Activated CD8-positive, alpha-beta memory T cell treated with anti-CD3 and anti-CD28 coated beads, Interleukin-2, amount 10 ng/mL, durations not matched to agents 7 days and 5 days (primary cell): ENCODE measurements at regions not wholly inside any gene's neighbourhood (a gene's known extent, or its start where the extent isn't known, plus 50 kb on each side); places are given as distances from the start of the nearest gene placed in this dataset.

Experiments used
- ATAC-seq: fragments of 150-1000 bp; cut with Tn5 transposase; one replicate; pipeline ENCODE4 v1.10.0; 2021; ENCODE audit warnings: moderate library complexity
- CTCF ChIA-PET: fragments of 350-600 bp; sonication (Branson Sonifier 250); formaldehyde crosslinking; loops from one replicate; lab custom pipeline; 2021; ENCODE audit warnings: antibody characterized with exemption; lab: Charles Lee
- DNase-seq: peaks from one replicate; pipeline ENCODE4 v3.0.0-alpha.2; 2020
- H3K27ac Mint-ChIP-seq: one replicate; pipeline ENCODE4 v1.8.0; 2021; ENCODE audit warnings: mild to moderate bottlenecking, mixed read lengths
- H3K27me3 Mint-ChIP-seq: one replicate; pipeline ENCODE4 v1.8.0; 2021; ENCODE audit warnings: mixed read lengths
- H3K36me3 Mint-ChIP-seq: one replicate; pipeline ENCODE4 v1.8.0; 2021; ENCODE audit warnings: mild to moderate bottlenecking, mixed read lengths
- H3K4me1 Mint-ChIP-seq: one replicate; pipeline ENCODE4 v1.8.0; 2021; ENCODE audit warnings: mixed read lengths
- H3K4me3 Mint-ChIP-seq: one replicate; pipeline ENCODE4 v1.8.0; 2021; ENCODE audit warnings: mild to moderate bottlenecking, moderate library complexity, mixed read lengths
- H3K9me3 Mint-ChIP-seq: one replicate; pipeline ENCODE4 v1.8.0; 2022; ENCODE audit warnings: low read depth, mixed read lengths

DNA sequence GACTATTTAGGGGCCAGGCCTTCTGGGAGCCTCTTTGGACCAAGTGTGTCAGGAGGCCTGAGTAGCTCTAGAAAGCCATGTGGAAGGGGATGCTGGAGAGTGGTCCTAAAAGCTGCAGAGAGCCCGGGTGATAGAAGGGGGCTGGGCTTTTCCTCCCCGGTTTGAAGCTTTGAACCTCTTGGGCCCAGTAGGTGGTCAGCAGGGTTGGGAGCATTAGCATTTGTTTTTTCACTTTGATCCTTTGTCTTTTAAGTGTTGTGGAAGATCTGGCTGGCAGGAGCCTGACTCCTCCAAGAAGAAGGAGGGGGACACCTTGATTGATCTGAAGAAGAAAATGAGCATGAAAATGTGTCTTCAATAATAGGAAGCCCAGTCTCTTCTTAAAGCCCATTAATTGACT is 596.6 kb downstream of the INSC start:
- Mint-ChIP-seq H3K4me3 (no peak overlapping the region), H3K27me3 (no peaks in the 10 kb centered on the region), H3K9me3 (no peaks in the 10 kb centered on the region), H3K36me3 (no peaks in the 10 kb centered on the region), H3K4me1 (no peaks in the 10 kb centered on the region), H3K27ac (no peak overlapping the region)
- no peak for DNase-seq
- CTCF ChIA-PET = no interaction called here
- ATAC-seq = no peak

DNA sequence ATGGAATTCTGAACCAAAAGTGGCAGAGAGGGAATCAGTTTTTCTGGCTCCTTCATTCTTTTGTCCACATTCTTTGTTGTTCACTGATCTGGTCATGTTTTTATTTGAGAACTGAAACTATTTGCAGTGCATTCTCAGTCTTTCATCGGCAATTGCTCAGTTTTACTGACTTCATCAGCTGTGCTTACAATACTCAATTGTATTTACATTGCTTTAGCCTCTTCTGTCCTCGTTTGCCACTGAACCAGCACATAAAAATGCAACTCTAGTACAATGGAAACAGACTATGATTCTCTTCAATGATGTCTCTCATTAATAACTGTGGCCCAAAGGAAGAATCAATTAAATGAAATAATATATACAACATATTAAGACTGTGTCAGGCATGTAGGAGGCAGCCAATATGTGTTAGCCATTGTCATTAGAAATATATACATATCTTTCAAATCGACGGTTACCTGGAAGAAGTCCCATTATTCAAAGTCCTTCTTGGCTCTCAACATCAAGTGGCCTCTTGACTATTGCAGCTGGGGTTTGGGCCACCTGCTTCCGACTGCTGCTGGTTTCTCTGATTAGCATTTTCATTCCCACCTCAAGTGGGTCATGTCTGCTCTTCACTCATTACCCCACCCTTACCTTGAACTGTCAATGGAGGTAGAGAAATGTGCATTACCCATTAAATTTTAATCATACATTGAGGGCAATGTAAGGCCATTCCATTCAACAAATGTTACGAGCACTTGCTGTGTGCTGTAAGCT is 600.1 kb downstream of the INSC start:
- no peaks in the 10 kb centered on the region for H3K4me1 Mint-ChIP-seq
- no peak overlapping the region for H3K4me3 Mint-ChIP-seq
- no peaks in the 10 kb centered on the region for H3K27me3 Mint-ChIP-seq
- DNase-seq = no peak
- CTCF ChIA-PET = no interaction called here
- H3K36me3 Mint-ChIP-seq = no peaks in the 10 kb centered on the region
- no peak for ATAC-seq
- H3K9me3 Mint-ChIP-seq = no peaks in the 10 kb centered on the region
- no peak overlapping the region for H3K27ac Mint-ChIP-seq

DNA sequence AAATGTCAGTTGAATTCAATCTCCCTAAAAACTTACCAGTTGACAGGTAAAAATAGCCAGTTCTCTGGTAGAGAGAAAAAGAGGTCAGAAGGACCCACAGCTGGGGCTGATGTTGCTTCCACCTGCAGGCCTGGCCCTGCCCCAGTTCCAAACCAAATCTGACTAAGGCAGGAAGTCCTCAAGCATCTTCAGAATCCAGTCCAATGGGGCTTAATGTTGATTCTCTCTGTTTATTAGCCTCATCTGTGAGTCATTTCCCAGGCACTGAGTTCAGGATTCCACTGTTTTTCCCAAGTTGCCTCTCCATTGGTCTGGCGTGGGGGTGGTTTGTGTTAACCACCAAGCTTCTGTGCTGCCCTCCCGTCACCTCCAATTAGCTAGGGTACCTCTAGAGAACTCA is 601.8 kb downstream of the INSC start:
- CTCF ChIA-PET = no interaction called here
- Mint-ChIP-seq H3K9me3 (no peaks in the 10 kb centered on the region), H3K4me1 (no peaks in the 10 kb centered on the region), H3K4me3 (no peak overlapping the region), H3K27ac (no peak overlapping the region), H3K36me3 (no peaks in the 10 kb centered on the region), H3K27me3 (no peaks in the 10 kb centered on the region)
- ATAC-seq (no peak), DNase-seq (no peak)

DNA sequence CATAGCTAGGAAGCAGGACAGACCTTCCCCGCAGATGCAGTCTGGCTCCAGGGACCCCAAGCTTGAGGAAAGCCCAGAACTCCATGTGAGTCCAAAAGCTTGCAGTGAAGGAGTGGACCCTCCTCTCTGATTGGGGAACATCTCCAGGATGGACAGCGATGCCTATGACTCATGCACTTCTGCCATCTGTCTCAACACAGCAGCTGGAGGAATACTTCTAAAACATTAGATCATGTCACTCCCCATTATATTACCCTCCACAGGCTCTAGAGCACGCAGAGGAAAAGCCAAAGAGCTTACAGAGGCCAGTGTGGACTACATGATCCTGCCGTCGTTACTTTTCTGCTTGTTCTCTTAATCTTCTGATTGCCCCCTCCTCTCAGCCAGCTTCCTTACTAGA is 605.7 kb downstream of the INSC start:
- CTCF ChIA-PET = no interaction called here
- DNase-seq (no peak), ATAC-seq (no peak)
- no peaks in the 10 kb centered on the region for H3K9me3 Mint-ChIP-seq
- H3K36me3 Mint-ChIP-seq = no peaks in the 10 kb centered on the region
- no peak overlapping the region for H3K27ac Mint-ChIP-seq
- H3K27me3 Mint-ChIP-seq = no peaks in the 10 kb centered on the region
- H3K4me3 Mint-ChIP-seq = no peak overlapping the region
- H3K4me1 Mint-ChIP-seq = no peaks in the 10 kb centered on the region

DNA sequence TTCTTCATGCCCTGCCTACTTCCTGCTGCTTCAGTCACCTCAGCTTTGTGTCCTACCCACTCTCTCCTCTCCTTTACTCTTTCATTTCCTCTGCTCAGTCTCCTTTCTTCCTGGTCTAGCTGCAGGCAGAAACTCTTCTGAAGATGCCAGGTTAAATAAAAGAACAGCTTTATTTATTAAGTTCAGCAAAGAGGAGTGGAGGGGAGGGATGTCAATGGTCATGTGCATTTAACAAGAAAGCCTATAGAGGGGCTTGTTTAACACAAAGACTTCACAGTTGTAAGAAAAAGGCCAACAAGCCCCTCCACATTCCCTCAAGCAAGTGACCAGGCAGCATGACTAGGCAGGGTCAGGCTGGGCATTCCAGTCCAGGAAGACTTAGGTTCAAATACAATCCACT is 609.2 kb downstream of the INSC start:
- Mint-ChIP-seq H3K36me3 (no peaks in the 10 kb centered on the region), H3K4me3 (no peak overlapping the region), H3K4me1 (no peaks in the 10 kb centered on the region), H3K9me3 (no peaks in the 10 kb centered on the region), H3K27ac (no peak overlapping the region), H3K27me3 (peaks cover 3% of the 10 kb centered on the region)
- DNase-seq (no peak), ATAC-seq (no peak)
- CTCF ChIA-PET = no interaction called here

DNA sequence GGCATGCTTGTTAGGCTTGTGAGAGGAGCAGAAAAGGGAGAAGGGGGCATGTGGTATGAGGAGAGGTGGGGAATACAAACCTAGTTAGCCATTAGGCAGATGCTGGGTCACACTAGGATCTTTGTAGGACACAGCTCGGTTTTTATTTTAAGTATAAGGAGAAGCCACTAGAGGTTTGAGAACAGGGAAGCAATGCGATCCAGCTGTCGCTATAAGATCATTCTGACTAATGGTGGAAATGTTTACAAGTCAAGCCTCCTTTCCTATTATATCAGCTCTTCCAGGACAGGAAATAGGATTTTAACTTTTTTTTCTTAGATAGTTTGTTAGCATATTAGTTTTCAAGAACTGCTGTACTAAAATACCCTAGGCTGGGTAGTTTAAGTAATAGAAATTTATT is 609.9 kb downstream of the INSC start:
- no peaks in the 10 kb centered on the region for H3K4me1 Mint-ChIP-seq
- DNase-seq = no peak
- H3K36me3 Mint-ChIP-seq = no peaks in the 10 kb centered on the region
- no peak overlapping the region for H3K27ac Mint-ChIP-seq
- no peaks in the 10 kb centered on the region for H3K9me3 Mint-ChIP-seq
- ATAC-seq = no peak
- H3K27me3 Mint-ChIP-seq = peaks cover 3% of the 10 kb centered on the region
- CTCF ChIA-PET = no interaction called here
- no peak overlapping the region for H3K4me3 Mint-ChIP-seq

DNA sequence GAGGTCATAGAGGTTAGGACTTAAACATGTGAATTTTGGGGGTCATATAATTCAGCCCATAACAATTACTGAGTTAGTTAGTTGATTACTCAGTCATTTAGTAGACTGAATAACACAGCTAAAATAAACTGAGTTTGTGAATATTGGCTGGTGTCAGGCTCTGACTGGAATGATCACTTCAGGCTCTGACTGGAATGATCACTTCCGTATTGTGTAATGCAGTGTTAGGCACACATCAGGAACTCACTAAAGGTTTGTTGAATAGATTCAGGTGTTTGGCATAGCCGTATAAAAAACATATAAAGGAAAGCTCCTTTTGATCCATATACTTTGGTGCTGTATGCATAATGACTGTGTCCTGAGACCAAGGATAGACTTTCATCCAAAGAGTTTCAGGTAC is 610.5 kb downstream of the INSC start:
- no peak for DNase-seq
- Mint-ChIP-seq H3K27me3 (peaks cover 3% of the 10 kb centered on the region), H3K27ac (no peak overlapping the region), H3K9me3 (no peaks in the 10 kb centered on the region), H3K36me3 (no peaks in the 10 kb centered on the region), H3K4me1 (no peaks in the 10 kb centered on the region), H3K4me3 (no peak overlapping the region)
- CTCF ChIA-PET = no interaction called here
- no peak for ATAC-seq

DNA sequence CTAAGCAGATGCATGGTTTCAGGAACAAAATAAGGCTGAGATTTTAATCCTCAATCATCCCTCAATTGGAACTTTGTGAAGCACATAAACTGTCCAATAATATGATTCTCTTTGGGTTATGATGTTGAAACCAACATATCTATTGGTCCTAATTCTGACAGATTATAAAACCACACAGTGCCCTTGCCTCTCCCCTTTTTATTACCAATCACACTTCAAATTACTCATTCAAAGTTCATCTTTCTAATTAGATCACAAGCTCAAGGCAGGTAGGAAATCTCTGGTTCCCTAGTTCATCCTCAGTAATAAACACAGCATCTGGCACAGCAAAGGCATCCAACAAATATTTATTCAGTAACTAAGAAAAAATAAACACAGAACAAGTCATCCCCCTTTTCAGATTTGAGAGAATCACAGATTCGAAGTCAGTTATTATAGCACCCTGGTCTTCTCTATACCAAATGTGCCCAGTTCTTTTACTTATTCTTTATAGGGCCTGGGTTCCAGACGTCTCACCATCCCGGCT is 611.6 kb downstream of the INSC start:
- H3K9me3 Mint-ChIP-seq = no peaks in the 10 kb centered on the region
- peaks cover 3% of the 10 kb centered on the region for H3K27me3 Mint-ChIP-seq
- no peaks in the 10 kb centered on the region for H3K4me1 Mint-ChIP-seq
- DNase-seq (no peak), ATAC-seq (no peak)
- H3K4me3 Mint-ChIP-seq = no peak overlapping the region
- CTCF ChIA-PET = no interaction called here
- H3K27ac Mint-ChIP-seq = no peak overlapping the region
- no peaks in the 10 kb centered on the region for H3K36me3 Mint-ChIP-seq

DNA sequence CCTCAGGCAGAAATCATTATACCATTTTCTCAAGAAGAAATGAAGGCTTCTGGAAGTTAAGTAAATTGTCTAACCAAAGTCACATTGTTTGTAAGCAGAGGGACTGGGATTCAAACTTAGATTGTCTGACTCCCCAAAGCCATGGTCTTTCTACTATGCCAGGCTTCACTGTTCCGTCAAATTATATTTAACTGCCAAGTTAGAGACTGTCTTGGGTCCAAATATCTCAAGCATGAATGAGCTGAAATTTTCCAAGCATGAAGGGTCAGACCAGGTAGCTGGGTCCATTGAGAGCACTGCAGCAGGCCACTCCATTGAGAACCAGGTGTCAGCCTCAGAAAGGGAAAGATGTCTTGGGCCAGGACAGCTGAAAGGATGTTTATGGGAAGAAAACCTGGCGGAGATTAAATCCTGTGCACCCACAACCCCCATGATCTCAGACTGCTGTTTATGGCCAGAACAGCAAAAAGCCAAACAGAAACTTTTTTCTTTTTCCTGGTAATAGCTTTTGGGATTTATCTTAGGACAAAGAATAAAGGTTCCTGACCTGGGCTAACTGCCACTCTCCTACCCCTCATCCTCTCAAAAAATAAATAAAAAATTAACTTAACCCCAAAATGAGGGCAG is 612.3 kb downstream of the INSC start:
- peaks cover 3% of the 10 kb centered on the region for H3K27me3 Mint-ChIP-seq

DNA sequence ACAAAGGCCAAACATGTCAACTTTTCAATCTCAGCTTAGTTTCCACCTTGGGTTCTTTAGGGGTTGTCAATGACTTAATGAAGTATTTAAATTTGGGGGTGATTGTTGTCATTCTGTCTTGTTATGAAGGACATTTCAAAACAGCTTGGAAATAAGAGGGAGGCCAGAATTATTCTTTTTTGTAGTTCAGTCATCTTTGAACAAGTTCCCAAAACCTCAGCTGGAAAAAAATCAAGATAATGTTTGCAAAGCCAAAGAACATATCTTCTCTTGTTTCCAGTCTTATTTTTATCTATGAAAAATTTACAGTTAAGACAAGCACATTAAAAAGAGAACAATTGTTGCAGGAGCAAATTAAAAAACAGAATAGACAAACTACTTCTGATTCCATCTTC is 612.8 kb downstream of the INSC start:
- Mint-ChIP-seq H3K27me3 (peaks cover 3% of the 10 kb centered on the region), H3K27ac (no peak overlapping the region)

More for the DNA sequence above, 612.3 kb downstream of the INSC start:
- Mint-ChIP-seq H3K4me3 (no peak overlapping the region), H3K36me3 (no peaks in the 10 kb centered on the region), H3K4me1 (no peaks in the 10 kb centered on the region), H3K9me3 (no peaks in the 10 kb centered on the region), H3K27ac (no peak overlapping the region)
- no peak for ATAC-seq
- CTCF ChIA-PET = no interaction called here
- no peak for DNase-seq

DNA sequence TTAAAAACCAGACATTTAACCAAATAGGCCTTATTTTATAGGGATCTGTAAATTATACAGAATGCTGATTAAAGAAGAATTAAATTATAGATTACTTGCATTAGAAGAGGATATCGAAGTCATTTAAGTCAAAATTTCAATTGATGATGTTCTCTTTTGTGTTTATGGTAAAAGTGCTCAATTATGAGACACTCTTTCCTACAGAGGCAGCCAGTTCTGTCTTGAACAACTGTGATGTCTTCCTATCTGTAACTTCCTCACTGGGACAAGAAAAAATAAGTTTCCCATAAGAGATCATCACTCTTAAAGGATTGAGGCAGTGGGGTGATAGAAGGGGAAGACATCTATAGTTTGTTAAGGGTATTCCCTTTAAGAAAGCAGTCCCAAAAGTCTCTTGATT is 613.5 kb downstream of the INSC start:
- Mint-ChIP-seq H3K4me1 (no peaks in the 10 kb centered on the region), H3K27me3 (peaks cover 3% of the 10 kb centered on the region)
- CTCF ChIA-PET = no interaction called here

More for the DNA sequence above, 612.8 kb downstream of the INSC start:
- DNase-seq (no peak), ATAC-seq (no peak)
- Mint-ChIP-seq H3K4me1 (no peaks in the 10 kb centered on the region), H3K36me3 (no peaks in the 10 kb centered on the region), H3K4me3 (no peak overlapping the region), H3K9me3 (no peaks in the 10 kb centered on the region)
- CTCF ChIA-PET = no interaction called here

DNA sequence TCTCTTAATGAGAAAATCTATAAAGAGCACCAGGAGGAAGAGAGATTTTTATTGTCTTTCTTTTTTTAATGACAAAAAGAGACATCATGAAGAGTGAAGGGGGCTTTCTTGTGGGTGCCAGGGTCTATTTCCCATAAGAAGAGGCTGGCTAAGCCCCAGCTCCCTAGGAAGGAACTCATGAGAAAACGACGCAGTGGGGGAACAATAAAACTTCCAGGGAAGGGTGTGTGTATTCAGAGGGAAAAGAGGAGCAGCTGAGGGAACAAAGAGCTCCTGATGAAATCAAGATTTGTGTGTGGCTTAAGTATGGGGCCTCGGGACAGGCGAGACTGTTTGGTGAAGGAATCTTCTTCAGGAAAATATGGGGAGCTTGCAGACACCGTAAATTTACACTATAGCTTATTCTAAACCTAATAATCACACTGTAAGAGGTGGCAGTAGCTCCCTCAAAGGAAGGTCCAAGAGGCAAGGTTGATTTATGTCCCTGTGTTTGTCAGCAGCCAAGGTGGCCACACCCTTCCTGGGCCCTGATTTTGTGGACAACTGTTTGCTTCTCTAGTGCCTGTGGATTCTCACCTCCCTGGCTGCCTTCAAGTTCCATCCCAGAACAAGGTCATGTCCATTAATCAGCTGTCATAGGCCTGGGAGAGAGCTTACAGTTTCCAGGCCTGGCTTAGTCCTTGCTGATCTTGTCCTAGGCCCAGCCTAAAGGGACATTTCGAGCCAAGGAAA is 615.7 kb downstream of the INSC start:
- ATAC-seq (no peak), DNase-seq (no peak)
- Mint-ChIP-seq H3K9me3 (no peaks in the 10 kb centered on the region), H3K4me3 (no peak overlapping the region), H3K27me3 (peaks cover 3% of the 10 kb centered on the region), H3K4me1 (no peaks in the 10 kb centered on the region), H3K27ac (no peak overlapping the region), H3K36me3 (no peaks in the 10 kb centered on the region)
- CTCF ChIA-PET = no interaction called here

More for the DNA sequence above, 613.5 kb downstream of the INSC start:
- Mint-ChIP-seq H3K27ac (no peak overlapping the region), H3K4me3 (no peak overlapping the region), H3K36me3 (no peaks in the 10 kb centered on the region), H3K9me3 (no peaks in the 10 kb centered on the region)
- ATAC-seq (no peak), DNase-seq (no peak)

DNA sequence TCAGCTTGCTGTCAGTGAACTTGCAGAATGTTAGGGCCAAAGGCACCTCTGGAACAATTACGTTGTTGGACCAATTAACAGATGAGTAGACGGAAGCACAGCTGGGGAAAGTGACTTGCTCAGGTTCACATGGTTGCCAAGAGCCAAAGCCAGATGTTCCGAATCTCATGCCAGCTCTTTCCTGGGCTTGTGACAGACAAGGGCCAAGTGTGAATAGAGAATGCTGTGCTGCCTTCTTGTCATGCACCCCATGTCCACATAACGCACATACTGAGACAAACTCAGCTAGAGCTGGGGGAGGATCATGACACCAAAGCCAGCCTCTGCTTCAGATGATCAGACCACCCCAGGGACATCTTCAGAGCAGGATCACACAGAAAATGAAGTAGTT is 616.3 kb downstream of the INSC start:
- CTCF ChIA-PET = no interaction called here
- H3K4me1 Mint-ChIP-seq = no peaks in the 10 kb centered on the region
- no peak for ATAC-seq
- no peak overlapping the region for H3K4me3 Mint-ChIP-seq
- no peak for DNase-seq
- peaks cover 3% of the 10 kb centered on the region for H3K27me3 Mint-ChIP-seq
- no peaks in the 10 kb centered on the region for H3K9me3 Mint-ChIP-seq
- no peak overlapping the region for H3K27ac Mint-ChIP-seq
- no peaks in the 10 kb centered on the region for H3K36me3 Mint-ChIP-seq

DNA sequence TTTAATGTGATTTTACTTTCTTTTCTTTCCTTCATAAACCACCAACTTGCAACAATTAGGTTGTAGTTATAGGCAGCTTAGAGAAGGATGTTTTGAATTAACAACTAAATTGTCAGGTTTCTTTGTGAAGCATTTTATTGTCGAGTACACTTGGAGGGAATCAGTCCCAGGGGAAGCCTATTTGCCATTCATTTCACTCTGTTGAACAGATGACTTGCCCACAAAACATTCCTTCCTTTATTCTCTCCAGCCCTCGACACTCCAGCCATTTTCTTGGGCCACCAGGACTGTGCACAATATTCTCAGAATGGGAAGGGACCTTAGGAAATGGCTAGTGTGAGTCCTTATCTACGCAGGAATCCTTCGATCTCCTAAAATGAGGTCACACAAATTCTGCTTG is 620.6 kb downstream of the SOX6 start:
- ATAC-seq (no peak), DNase-seq (no peak)
- no peak overlapping the region for H3K4me3 Mint-ChIP-seq
- H3K9me3 Mint-ChIP-seq = no peaks in the 10 kb centered on the region
- no peaks in the 10 kb centered on the region for H3K36me3 Mint-ChIP-seq
- no peak overlapping the region for H3K27ac Mint-ChIP-seq
- no peaks in the 10 kb centered on the region for H3K4me1 Mint-ChIP-seq
- H3K27me3 Mint-ChIP-seq = no peaks in the 10 kb centered on the region
- CTCF ChIA-PET = no interaction called here
